Heart left ventricle (tissue), 16 donors: ENCODE measurements at regions not wholly inside any gene's neighbourhood (a gene's known extent, or its start where the extent isn't known, plus 50 kb on each side); places are given as distances from the start of the nearest gene placed in this dataset.

Source experiments
- ATAC-seq, 4 donors: fragments of 200-7000 bp; cut with Tn5 transposase; one replicate each; pipeline ENCODE4 v1.9.1; 2020 to 2022; ENCODE audit warnings: moderate library complexity in 4 of 4, mild to moderate bottlenecking in 3 of 4, moderate number of reproducible peaks in 1 of 4
- DNase-seq, 5 donors: peaks; one replicate each; pipeline ENCODE4 v3.0.0-alpha.2; 2020
- H3K27ac ChIP-seq, 12 donors: fragments of 200-600 bp; sonication (generic) in 4 of 12; one replicate each; pipeline versions ENCODE4 v1.5.0 to v1.8.0; 2016 to 2022; ENCODE audit warnings: mild to moderate bottlenecking in 2 of 12
- H3K27me3 ChIP-seq, 9 donors: fragments of 200-600 bp; sonication (generic) in 2 of 9; one replicate each; pipeline versions ENCODE4 v1.5.1 to v1.8.0; 2016 to 2022; ENCODE audit warnings: mild to moderate bottlenecking in 3 of 9
- H3K36me3 ChIP-seq, 9 donors: fragments of 200-600 bp; sonication (generic) in 2 of 9; one replicate each; pipeline versions ENCODE4 v1.5.0 to v1.8.0; 2018 to 2022; ENCODE audit warnings: mild to moderate bottlenecking in 2 of 9
- H3K4me1 ChIP-seq, 12 donors: fragments of 200-600 bp; sonication (generic) in 4 of 12; one replicate each; pipeline versions ENCODE4 v1.5.0 to v1.8.0; 2016 to 2022; ENCODE audit warnings: mild to moderate bottlenecking in 3 of 12
- H3K4me3 ChIP-seq, 12 donors: fragments of 200-600 bp; sonication (generic) in 4 of 12; one replicate each; pipeline versions ENCODE4 v1.5.0 to v1.8.0; 2017 to 2022; ENCODE audit warnings: mild to moderate bottlenecking in 9 of 12, moderate library complexity in 4 of 12
- H3K9me3 ChIP-seq, 12 donors: fragments of 200-600 bp; sonication (generic) in 4 of 12; one replicate each; pipeline versions ENCODE4 v1.5.0 to v1.8.0; 2016 to 2022; ENCODE audit warnings: mild to moderate bottlenecking in 1 of 12
- POLR2A ChIP-seq, 2 donors: fragments of 450-650 bp; IDR thresholded peaks; one replicate each; pipeline ENCODE4 v1.6.1; 2017; ENCODE audit warnings: antibody characterized with exemption in 2 of 2, mild to moderate bottlenecking in 2 of 2, moderate library complexity in 2 of 2
- WGBS, 4 donors: extraction: QIAGEN DNeasy Blood & Tissue Kit in 2 of 4; methylation state at CpG; one replicate each; pipeline versions ENCODE4 v1.1.5 to v1.1.7; 2013 to 2018; 5-methylcytosine and 5-hydroxymethylcytosine counted together
- intact Hi-C, 10 donors: fragments of 100-400 bp; cut with DNase I; formaldehyde crosslinking; loops; one replicate each; pipeline versions ENCODE4 v1.11.1 to v1.14.2; 2022
- TF ChIP-seq, protein P1 (sequence below), 12 donors: fragments of 200-600 bp; sonication (generic) in 4 of 12; IDR thresholded peaks; one replicate each; pipeline versions ENCODE4 v1.5.0 to v1.8.0; 2018 to 2022; ENCODE audit warnings: antibody characterized with exemption in 12 of 12, mild to moderate bottlenecking in 5 of 12
- donor health status: ischemic (EF 13 %, LVEDD 7.1; RV severe dilation, severe dysfunction).
- donor health status: healthy with polysubstance abuse.
- donor health status: DM: no; HTN: yes; CAD: no.
- donor health status: DM: no; HTN: no; CAD: no.
- donor health status: ischemic (EF 25% LVEDD 6.9; RV normal size, moderate dysfunction).
- donor health status: ischemic (EF 25% LVEDD 5.7; RV mildly dilated, moderate dysfunction).
- donor health status: healthy.
- donor health status: DM: yes; HTN: yes; CAD: no.
- donor health status: ischemic (EF 35%, LVEDD 5.7; RV mildly dilated, moderate dysfunction).
- donor health status: nonischemic (EF 11% LVEDD 7.7; RV severe dilation, severe dysfunction).
- donor health status: DM: yes; HTN: yes; CAD: no.
- donor health status: PGD.
- donor health status: ischemic (EF 29% LVEDD 5.4; RV normal size, mild dysfunction).
- donor health status: nonischemic (EF 23%, LVEDD 6.1; RV moderate dilation, normal function).

DNA sequence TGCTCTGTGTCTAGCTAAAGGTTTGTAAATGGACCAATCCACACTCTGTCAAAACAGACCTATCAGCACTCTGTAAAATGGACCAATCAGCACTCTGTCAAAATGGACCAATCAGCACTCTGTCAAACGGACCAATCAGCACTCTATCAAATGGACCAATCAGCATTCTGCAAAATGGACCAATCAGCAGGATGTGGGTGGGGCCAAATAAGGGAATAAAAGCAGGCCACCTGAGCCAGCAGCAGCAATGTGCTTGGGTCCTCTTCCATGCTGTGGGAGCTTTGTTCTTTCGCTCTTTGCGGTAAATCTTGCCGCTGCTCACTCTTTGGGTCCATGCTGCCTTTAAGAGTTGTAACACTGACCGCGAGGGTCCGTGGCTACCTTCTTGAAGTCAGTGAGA, 740.5 kb upstream of the POM121L12 start:
- DNase-seq (no peak), ATAC-seq (no peak)
- H3K27ac ChIP-seq: no peak overlapping the region
- H3K36me3 ChIP-seq: no peaks in the 10 kb centered on the region
- H3K27me3 ChIP-seq: no peaks in the 10 kb centered on the region
- intact Hi-C loops: no loop called here
- peaks cover 0 to 24% (median 15%) of the 10 kb centered on the region in 12 donors for H3K9me3 ChIP-seq
- H3K4me3 ChIP-seq: no peak overlapping the region
- no peak for TF ChIP-seq POLR2A (IDR thresholded peaks at IDR 0.05)
- TF ChIP-seq, protein P1, sequence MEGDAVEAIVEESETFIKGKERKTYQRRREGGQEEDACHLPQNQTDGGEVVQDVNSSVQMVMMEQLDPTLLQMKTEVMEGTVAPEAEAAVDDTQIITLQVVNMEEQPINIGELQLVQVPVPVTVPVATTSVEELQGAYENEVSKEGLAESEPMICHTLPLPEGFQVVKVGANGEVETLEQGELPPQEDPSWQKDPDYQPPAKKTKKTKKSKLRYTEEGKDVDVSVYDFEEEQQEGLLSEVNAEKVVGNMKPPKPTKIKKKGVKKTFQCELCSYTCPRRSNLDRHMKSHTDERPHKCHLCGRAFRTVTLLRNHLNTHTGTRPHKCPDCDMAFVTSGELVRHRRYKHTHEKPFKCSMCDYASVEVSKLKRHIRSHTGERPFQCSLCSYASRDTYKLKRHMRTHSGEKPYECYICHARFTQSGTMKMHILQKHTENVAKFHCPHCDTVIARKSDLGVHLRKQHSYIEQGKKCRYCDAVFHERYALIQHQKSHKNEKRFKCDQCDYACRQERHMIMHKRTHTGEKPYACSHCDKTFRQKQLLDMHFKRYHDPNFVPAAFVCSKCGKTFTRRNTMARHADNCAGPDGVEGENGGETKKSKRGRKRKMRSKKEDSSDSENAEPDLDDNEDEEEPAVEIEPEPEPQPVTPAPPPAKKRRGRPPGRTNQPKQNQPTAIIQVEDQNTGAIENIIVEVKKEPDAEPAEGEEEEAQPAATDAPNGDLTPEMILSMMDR (IDR thresholded peaks at IDR 0.05): no peak
- no peaks in the 10 kb centered on the region for H3K4me1 ChIP-seq
- 80 to 89% (median 86%) methylated on average over 7 of the region's 7 CpGs for WGBS, 4 donors

- no peak for DNase-seq
- Histone ChIP-seq H3K27ac (no peak overlapping the region), H3K36me3 (no peaks in the 10 kb centered on the region), H3K4me3 (no peak overlapping the region), H3K27me3 (no peaks in the 10 kb centered on the region), H3K4me1 (no peaks in the 10 kb centered on the region), H3K9me3 (peaks cover 0 to 2% (median 0%) of the 10 kb centered on the region in 12 donors)
- TF ChIP-seq, protein P1 (IDR thresholded peaks at IDR 0.05): no peak
- TF ChIP-seq POLR2A (IDR thresholded peaks at IDR 0.05): no peak
- 69 to 84% (median 83%) methylated on average over 2 of the region's 2 CpGs for WGBS, 4 donors
- no peak for ATAC-seq
- intact Hi-C loops: no loop called here
Observed at GRCh38 chr7:52289247-52289646, 746.2 kb upstream of the POM121L12 start.

- no peak overlapping the region for H3K4me3 ChIP-seq
- no peaks in the 10 kb centered on the region for H3K9me3 ChIP-seq
- no peaks in the 10 kb centered on the region for H3K4me1 ChIP-seq
- intact Hi-C loops: no loop called here
- ATAC-seq (no peak), DNase-seq (no peak)
- WGBS, 4 donors: 82 to 91% (median 88%) methylated on average over 1 of the region's 1 CpG
- H3K27me3 ChIP-seq: no peaks in the 10 kb centered on the region
- no peaks in the 10 kb centered on the region for H3K36me3 ChIP-seq
- TF ChIP-seq, protein P1 (IDR thresholded peaks at IDR 0.05): no peak
- no peak for TF ChIP-seq POLR2A (IDR thresholded peaks at IDR 0.05)
- no peak overlapping the region for H3K27ac ChIP-seq
Observed at GRCh38 chr7:52287698-52288097, 747.7 kb upstream of the POM121L12 start.

GRCh38 chr7:52285689-52286088, 749.7 kb upstream of the POM121L12 start:
- Histone ChIP-seq H3K9me3 (peaks cover 0 to 15% (median 4%) of the 10 kb centered on the region in 12 donors), H3K36me3 (no peaks in the 10 kb centered on the region), H3K27me3 (no peaks in the 10 kb centered on the region), H3K4me1 (no peaks in the 10 kb centered on the region), H3K27ac (no peak overlapping the region), H3K4me3 (no peak overlapping the region)
- intact Hi-C loops: no loop called here
- DNase-seq (no peak), ATAC-seq (no peak)
- TF ChIP-seq POLR2A (IDR thresholded peaks at IDR 0.05): no peak
- TF ChIP-seq, protein P1 (IDR thresholded peaks at IDR 0.05): no peak
- 57 to 73% (median 66%) methylated on average over 2 of the region's 2 CpGs for WGBS, 4 donors
